GM12878 (cell line): ENCODE measurements at regions not wholly inside any gene's neighbourhood (a gene's known extent, or its start where the extent isn't known, plus 50 kb on each side); places are given as distances from the start of the nearest gene placed in this dataset.

Experiments
- ATAC-seq: fragments of 200-7000 bp; cut with Tn5 transposase; 3 replicates; pipeline ENCODE4 v1.9.1; 2020; ENCODE audit warnings: mild to moderate bottlenecking, moderate library complexity
- BruUV-seq: library from RNA; stranded (reverse); fragments of 400-500 nt; replicated peaks from 2 replicates; lab custom pipeline; 2021; lab: Mats Ljungman, UMichigan
- CTCF ChIA-PET: fragments of 300-600 bp; sonication (Branson Sonifier 250); formaldehyde crosslinking; extraction: SDS; loops from one replicate; lab custom pipeline; 2021; ENCODE audit warnings: inconsistent platforms; lab: Yijun Ruan, JAX
- POLR2A ChIA-PET: fragments of 350-600 bp; formaldehyde crosslinking; extraction: SDS; loops from one replicate; lab custom pipeline; 2021; ENCODE audit warnings: inconsistent platforms; lab: Charles Lee
- RAD21 ChIA-PET: fragments of 300-600 bp; sonication (Branson Sonifier 250); formaldehyde crosslinking; loops from one replicate; lab custom pipeline; 2023; ENCODE audit warnings: antibody characterized with exemption; ENCODE audit not compliant: unreplicated experiment; lab: Charles Lee
- SMC1A ChIA-PET: fragments of 300-600 bp; sonication (Branson Sonifier 250); formaldehyde crosslinking; loops from one replicate; lab custom pipeline; 2023; ENCODE audit not compliant: unreplicated experiment, uncharacterized antibody; lab: Charles Lee
- DNase-seq: peaks from one replicate; pipeline ENCODE4 v3.0.0-alpha.2; 2011; ENCODE audit warnings: low read depth, low spot score
- FAIRE-seq: peaks from 3 replicates; lab custom pipeline; 2011; peaks lifted over from hg19 to GRCh38; lab: Jason Lieb, UNC
- H2AFZ ChIP-seq: 2 replicates; pipeline ENCODE4 v1.6.0; 2011; ENCODE audit warnings: low read depth, low read length, control low read depth; ENCODE audit not compliant: control insufficient read depth
- H3K27ac ChIP-seq: 2 replicates; pipeline ENCODE4 v1.5.1; 2011; ENCODE audit warnings: control low read depth; ENCODE audit not compliant: control insufficient read depth, insufficient read depth
- H3K27me3 ChIP-seq, 2 experiments: replicated peaks in 1 of 2; 2 replicates each; pipeline versions ENCODE4 v1.6.0 to v1.6.1; 2011; ENCODE audit warnings: low read length in 1 of 2; ENCODE audit not compliant: control insufficient read depth in 2 of 2, insufficient read depth in 2 of 2
- H3K36me3 ChIP-seq, 2 experiments: 2 replicates each; pipeline ENCODE4 v1.5.1; 2011; ENCODE audit warnings: low read length in 1 of 2; ENCODE audit not compliant: control insufficient read depth in 2 of 2, insufficient read depth in 2 of 2
- H3K4me1 ChIP-seq: 2 replicates; pipeline ENCODE4 v1.6.1; 2011; ENCODE audit warnings: mild to moderate bottlenecking, low read length, moderate library complexity, mixed read lengths; ENCODE audit not compliant: control insufficient read depth, insufficient read depth
- H3K4me2 ChIP-seq: 2 replicates; pipeline ENCODE4 v1.6.0; 2011; ENCODE audit warnings: control low read depth; ENCODE audit not compliant: control insufficient read depth, insufficient read depth
- H3K4me3 ChIP-seq: fragments of 200-600 bp; sonication (generic); 2 replicates; pipeline ENCODE4 v1.5.1; 2016
- H3K79me2 ChIP-seq: 2 replicates; pipeline ENCODE4 v1.6.0; 2011; ENCODE audit warnings: low read length; ENCODE audit not compliant: control insufficient read depth, insufficient read depth
- H3K9ac ChIP-seq: 2 replicates; pipeline ENCODE4 v1.8.0; 2011; ENCODE audit warnings: low read length, control low read depth, mixed read lengths; ENCODE audit not compliant: control insufficient read depth, insufficient read depth
- H3K9me3 ChIP-seq: replicated peaks from 3 replicates; pipeline ENCODE4 v1.5.1; 2011; ENCODE audit warnings: mild to moderate bottlenecking, low read length; ENCODE audit not compliant: control insufficient read depth, insufficient read depth
- H4K20me1 ChIP-seq: 2 replicates; pipeline ENCODE4 v1.6.0; 2011; ENCODE audit not compliant: control insufficient read depth, insufficient read depth
- BHLHE40 ChIP-seq, 2 experiments: fragments of 450-650 bp in 1 of 2; IDR thresholded peaks; 2 replicates each; pipeline ENCODE4 v1.6.1; 2011 to 2017; ENCODE audit warnings: low read depth in 2 of 2, borderline replicate concordance in 1 of 2, improper control_type of control experiment in 1 of 2, low read length in 1 of 2, mild to moderate bottlenecking in 1 of 2
- BRCA1 ChIP-seq: IDR thresholded peaks from 2 replicates; pipeline ENCODE4 v1.6.1; 2011; ENCODE audit warnings: low read depth, low read length, improper control_type of control experiment
- CHD4 ChIP-seq: fragments of 200-600 bp; sonication (generic); IDR thresholded peaks from 2 replicates; pipeline ENCODE4 v1.6.1; 2016; ENCODE audit warnings: mild to moderate bottlenecking
- CTCF ChIP-seq, 3 experiments: IDR thresholded peaks in 2 of 3; conservative IDR thresholded peaks in 1 of 3; 2 replicates each; pipeline ENCODE4 v1.5.1; 2011; ENCODE audit warnings: low read depth in 3 of 3, low read length in 3 of 3, mild to moderate bottlenecking in 3 of 3, control low read depth in 2 of 3, moderate library complexity in 2 of 3, inconsistent platforms in 1 of 3, mixed read lengths in 1 of 3; ENCODE audit not compliant: control insufficient read depth in 2 of 3, insufficient read depth in 1 of 3; ENCODE audit errors: extremely low read depth in 1 of 3
- DPF2 ChIP-seq: fragments of 450-650 bp; IDR thresholded peaks from 2 replicates; pipeline ENCODE4 v1.6.1; 2017; ENCODE audit warnings: mild to moderate bottlenecking
- ELK1 ChIP-seq: IDR thresholded peaks from 2 replicates; pipeline ENCODE4 v1.6.1; 2012; ENCODE audit warnings: low read depth, low read length, improper control_type of control experiment
- HCFC1 ChIP-seq: fragments of 150-350 bp; IDR thresholded peaks from 2 replicates; pipeline ENCODE4 v1.6.1; 2014; ENCODE audit warnings: low read length
- IKZF2 ChIP-seq, 2 experiments: fragments of 450-650 bp; IDR thresholded peaks; 2 replicates each; pipeline ENCODE4 v1.6.1; 2017; ENCODE audit warnings: mild to moderate bottlenecking in 2 of 2, moderate library complexity in 2 of 2
- IRF4 ChIP-seq: IDR thresholded peaks from 2 replicates; pipeline ENCODE4 v1.6.1; 2011; ENCODE audit warnings: low read depth, low read length
- NFIC ChIP-seq: IDR thresholded peaks from 2 replicates; pipeline ENCODE4 v1.6.1; 2012; ENCODE audit warnings: low read depth, mild to moderate bottlenecking, inconsistent platforms, low read length, moderate library complexity
- PAX5 ChIP-seq: IDR thresholded peaks from 2 replicates; pipeline ENCODE4 v1.6.1; 2011; ENCODE audit warnings: low read depth, low read length, borderline replicate concordance
- PML ChIP-seq: IDR thresholded peaks from 2 replicates; pipeline ENCODE4 v1.6.1; 2012; ENCODE audit warnings: low read length, inconsistent platforms
- RELA ChIP-seq: fragments of 450-650 bp; IDR thresholded peaks from 2 replicates; pipeline ENCODE4 v1.8.0; 2014; ENCODE audit warnings: borderline replicate concordance; ENCODE audit not compliant: partially characterized antibody
- RUNX3 ChIP-seq: IDR thresholded peaks from 2 replicates; pipeline ENCODE4 v1.6.1; 2012; ENCODE audit warnings: low read length, inconsistent platforms
- ZBED1 ChIP-seq: IDR thresholded peaks from 2 replicates; pipeline ENCODE4 v1.6.1; 2016; ENCODE audit warnings: borderline replicate concordance
- WGBS: methylation state at CpG from one replicate; pipeline ENCODE4 v1.1.6; 2016; ENCODE audit warnings: low lambda C conversion rate; ENCODE audit not compliant: insufficient replicate concordance, insufficient coverage; ENCODE audit errors: missing lambda C conversion rate; 5-methylcytosine and 5-hydroxymethylcytosine counted together
- in situ Hi-C: fragments of 300-500 bp; cut with MboI; formaldehyde crosslinking; loops from 9 replicates; pipeline ENCODE4 v1.14.3; 2018; ENCODE audit warnings: mixed read lengths
- intact Hi-C: fragments of 100-400 bp; cut with micrococcal nuclease; formaldehyde crosslinking; loops from one replicate; pipeline ENCODE4 v1.14.2; 2022; ENCODE audit not compliant: unreplicated experiment
- TF ChIP-seq, protein P1 (sequence below): fragments of 450-650 bp; formaldehyde crosslinking; IDR thresholded peaks from 2 replicates; pipeline ENCODE4 v1.4.0; 2022; ENCODE audit warnings: mild to moderate bottlenecking, moderate library complexity
- TF ChIP-seq, protein P2 (sequence below): fragments of 450-650 bp; IDR thresholded peaks from 2 replicates; pipeline ENCODE4 v1.6.1; 2017; ENCODE audit warnings: low read depth, mild to moderate bottlenecking, moderate library complexity

DNA sequence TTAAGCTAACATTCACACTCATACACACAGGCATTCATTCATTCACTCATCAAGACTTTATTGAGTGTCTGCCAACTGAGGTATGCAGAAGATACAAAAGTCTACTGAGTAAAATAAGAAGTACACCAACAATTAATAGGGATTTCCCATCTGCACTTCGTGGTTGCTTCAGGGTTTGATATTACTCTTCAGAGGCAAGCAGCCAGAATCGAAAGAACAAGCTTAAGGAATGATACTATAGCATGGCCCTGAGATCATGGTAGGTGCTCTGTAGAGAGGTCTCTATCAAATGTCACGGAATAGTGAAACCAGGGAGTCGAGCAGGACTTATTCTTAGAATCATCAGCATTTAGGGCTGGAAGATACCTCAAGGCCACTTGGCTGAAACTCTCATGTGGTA, 135.4 kb downstream of the NRN1 start:
- BruUV-seq: no TSS peak
- H3K4me1 ChIP-seq: peaks cover 9% of the 10 kb centered on the region
- no peaks in the 10 kb centered on the region for H3K79me2 ChIP-seq
- ATAC-seq (peak; percentile 62), FAIRE-seq (no peak), DNase-seq (peak; percentile 34)
- ChIA-PET CTCF (no interaction called here), SMC1A (no interaction called here), RAD21 (no interaction called here), POLR2A (no interaction called here)
- H3K9ac ChIP-seq: no peak overlapping the region
- no peak overlapping the region for H2AFZ ChIP-seq
- H3K9me3 ChIP-seq: no peaks in the 10 kb centered on the region; the same call in 1 of the 3 replicates
- H3K27ac ChIP-seq: no peak overlapping the region
- no peak overlapping the region for H3K4me3 ChIP-seq
- 1% methylated on average over 4 of the region's 4 CpGs for WGBS
- no peaks in the 10 kb centered on the region for H3K36me3 ChIP-seq
- intact Hi-C loops (no loop called here), in situ Hi-C loops (no loop called here)
- H3K27me3 ChIP-seq: no peaks in the 10 kb centered on the region
- no peaks in the 10 kb centered on the region for H4K20me1 ChIP-seq
- no peak overlapping the region for H3K4me2 ChIP-seq
- TF ChIP-seq NFIC (peak; percentile 58), BHLHE40 (IDR thresholded peaks at IDR 0.05; ENCODE audit: borderline replicate concordance in 1 of 2, low read depth in 2 of 2, low read length in 1 of 2) (no peak), ZBED1 (no peak), PAX5 (0 out of 2 replicates have a peak, but pooled peaks have one; percentile 13), RELA (no peak), DPF2 (no peak), PML (no peak), CHD4 (no peak), BRCA1 (no peak), HCFC1 (no peak), IKZF2 (IDR thresholded peaks at IDR 0.05) (no peak), CTCF (IDR thresholded peaks at IDR 0.05 in 2 of 3, conservative IDR thresholded peaks at IDR 0.05 in 1 of 3; ENCODE audit: control insufficient read depth in 2 of 3, extremely low read depth in 1 of 3, insufficient read depth in 1 of 3, low read depth in 3 of 3, low read length in 3 of 3) (no peak), RUNX3 (peak; percentile 86), IRF4 (0 out of 2 replicates have a peak, but pooled peaks have one; percentile 21), ELK1 (no peak)
- TF ChIP-seq, protein P1, sequence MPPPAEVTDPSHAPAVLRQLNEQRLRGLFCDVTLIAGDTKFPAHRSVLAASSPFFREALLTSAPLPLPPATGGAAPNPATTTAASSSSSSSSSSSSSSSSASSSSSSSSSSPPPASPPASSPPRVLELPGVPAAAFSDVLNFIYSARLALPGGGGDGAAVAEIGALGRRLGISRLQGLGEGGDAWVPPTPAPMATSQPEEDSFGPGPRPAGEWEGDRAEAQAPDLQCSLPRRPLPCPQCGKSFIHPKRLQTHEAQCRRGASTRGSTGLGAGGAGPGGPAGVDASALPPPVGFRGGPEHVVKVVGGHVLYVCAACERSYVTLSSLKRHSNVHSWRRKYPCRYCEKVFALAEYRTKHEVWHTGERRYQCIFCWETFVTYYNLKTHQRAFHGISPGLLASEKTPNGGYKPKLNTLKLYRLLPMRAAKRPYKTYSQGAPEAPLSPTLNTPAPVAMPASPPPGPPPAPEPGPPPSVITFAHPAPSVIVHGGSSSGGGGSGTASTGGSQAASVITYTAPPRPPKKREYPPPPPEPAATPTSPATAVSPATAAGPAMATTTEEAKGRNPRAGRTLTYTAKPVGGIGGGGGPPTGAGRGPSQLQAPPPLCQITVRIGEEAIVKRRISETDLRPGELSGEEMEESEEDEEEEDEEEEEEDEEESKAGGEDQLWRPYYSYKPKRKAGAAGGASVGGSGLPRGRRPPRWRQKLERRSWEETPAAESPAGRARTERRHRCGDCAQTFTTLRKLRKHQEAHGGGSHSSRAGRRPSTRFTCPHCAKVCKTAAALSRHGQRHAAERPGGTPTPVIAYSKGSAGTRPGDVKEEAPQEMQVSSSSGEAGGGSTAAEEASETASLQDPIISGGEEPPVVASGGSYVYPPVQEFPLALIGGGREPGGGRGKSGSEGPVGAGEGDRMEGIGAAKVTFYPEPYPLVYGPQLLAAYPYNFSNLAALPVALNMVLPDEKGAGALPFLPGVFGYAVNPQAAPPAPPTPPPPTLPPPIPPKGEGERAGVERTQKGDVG (CRISPR knock-in tag): no peak
- TF ChIP-seq, protein P2, sequence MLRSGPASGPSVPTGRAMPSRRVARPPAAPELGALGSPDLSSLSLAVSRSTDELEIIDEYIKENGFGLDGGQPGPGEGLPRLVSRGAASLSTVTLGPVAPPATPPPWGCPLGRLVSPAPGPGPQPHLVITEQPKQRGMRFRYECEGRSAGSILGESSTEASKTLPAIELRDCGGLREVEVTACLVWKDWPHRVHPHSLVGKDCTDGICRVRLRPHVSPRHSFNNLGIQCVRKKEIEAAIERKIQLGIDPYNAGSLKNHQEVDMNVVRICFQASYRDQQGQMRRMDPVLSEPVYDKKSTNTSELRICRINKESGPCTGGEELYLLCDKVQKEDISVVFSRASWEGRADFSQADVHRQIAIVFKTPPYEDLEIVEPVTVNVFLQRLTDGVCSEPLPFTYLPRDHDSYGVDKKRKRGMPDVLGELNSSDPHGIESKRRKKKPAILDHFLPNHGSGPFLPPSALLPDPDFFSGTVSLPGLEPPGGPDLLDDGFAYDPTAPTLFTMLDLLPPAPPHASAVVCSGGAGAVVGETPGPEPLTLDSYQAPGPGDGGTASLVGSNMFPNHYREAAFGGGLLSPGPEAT: no peak
